ENCODE measurements at regions not wholly inside any gene's neighbourhood (a gene's known extent, or its start where the extent isn't known, plus 50 kb on each side); places are given as distances from the start of the nearest gene placed in this dataset.
"Not testable (repeated sequence)": the region's sequence is repeated elsewhere in the genome, so short reads cannot be mapped to it uniquely, and the experiment has no call there.

DNA sequence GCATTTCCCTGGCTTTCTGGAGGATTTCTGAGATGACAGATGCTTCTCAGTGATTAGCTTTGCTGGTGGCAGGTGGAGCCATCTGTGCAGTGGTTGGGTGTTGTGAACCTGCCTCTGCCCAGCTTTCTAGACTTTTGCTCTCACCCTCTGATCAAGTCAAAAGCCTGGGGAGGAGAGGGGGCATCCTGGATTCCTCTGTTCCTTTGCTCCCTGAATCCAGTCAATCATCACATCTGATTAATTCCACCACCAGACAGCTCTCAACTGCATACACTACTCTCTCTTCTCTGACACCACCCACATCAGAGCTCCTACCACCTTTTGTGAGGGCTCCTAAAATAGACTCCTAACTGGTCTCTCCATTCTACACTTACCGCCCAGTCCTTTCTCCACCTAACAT is 283.5 kb downstream of the WDR11 start:
- Mint-ChIP-seq H3K4me3 (no peak overlapping the region), H3K27me3 (ENCODE audit: low read depth) (no peaks in the 10 kb centered on the region), H3K36me3 (ENCODE audit: low read depth) (no peaks in the 10 kb centered on the region), H3K4me1 (peaks cover 18% of the 10 kb centered on the region), H3K9me3 (peaks cover 2% of the 10 kb centered on the region), H3K27ac (ENCODE audit: unreplicated experiment) (no peak overlapping the region)
- no peak for DNase-seq (ENCODE audit: low read depth, low spot score)
- TF ChIP-seq, protein P1, sequence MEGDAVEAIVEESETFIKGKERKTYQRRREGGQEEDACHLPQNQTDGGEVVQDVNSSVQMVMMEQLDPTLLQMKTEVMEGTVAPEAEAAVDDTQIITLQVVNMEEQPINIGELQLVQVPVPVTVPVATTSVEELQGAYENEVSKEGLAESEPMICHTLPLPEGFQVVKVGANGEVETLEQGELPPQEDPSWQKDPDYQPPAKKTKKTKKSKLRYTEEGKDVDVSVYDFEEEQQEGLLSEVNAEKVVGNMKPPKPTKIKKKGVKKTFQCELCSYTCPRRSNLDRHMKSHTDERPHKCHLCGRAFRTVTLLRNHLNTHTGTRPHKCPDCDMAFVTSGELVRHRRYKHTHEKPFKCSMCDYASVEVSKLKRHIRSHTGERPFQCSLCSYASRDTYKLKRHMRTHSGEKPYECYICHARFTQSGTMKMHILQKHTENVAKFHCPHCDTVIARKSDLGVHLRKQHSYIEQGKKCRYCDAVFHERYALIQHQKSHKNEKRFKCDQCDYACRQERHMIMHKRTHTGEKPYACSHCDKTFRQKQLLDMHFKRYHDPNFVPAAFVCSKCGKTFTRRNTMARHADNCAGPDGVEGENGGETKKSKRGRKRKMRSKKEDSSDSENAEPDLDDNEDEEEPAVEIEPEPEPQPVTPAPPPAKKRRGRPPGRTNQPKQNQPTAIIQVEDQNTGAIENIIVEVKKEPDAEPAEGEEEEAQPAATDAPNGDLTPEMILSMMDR (conservative IDR thresholded peaks at IDR 0.05): no peak

DNA sequence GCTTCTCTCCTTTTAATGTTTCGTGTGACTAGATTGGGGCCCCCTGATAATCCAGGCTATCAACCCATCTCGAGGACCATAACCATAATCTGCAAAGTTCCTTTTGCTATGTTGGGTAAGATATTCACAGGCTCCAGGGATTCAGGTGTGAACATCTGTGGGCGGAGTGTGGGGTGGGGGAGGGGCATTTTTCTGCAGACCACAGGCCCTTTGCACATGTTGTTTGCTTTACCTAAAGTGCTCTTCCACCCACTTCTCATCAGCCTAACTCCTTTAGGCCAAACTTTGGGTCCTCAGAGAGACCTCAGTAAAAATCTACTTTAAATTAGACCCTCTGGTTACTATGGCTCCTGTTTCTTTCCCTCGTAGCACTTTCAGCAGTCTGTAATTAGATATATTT is 284.4 kb downstream of the WDR11 start:
- H3K27ac Mint-ChIP-seq (ENCODE audit: unreplicated experiment): no peak overlapping the region
- no peaks in the 10 kb centered on the region for H3K36me3 Mint-ChIP-seq (ENCODE audit: low read depth)
- H3K4me3 Mint-ChIP-seq: no peak overlapping the region
- no peaks in the 10 kb centered on the region for H3K9me3 Mint-ChIP-seq
- H3K4me1 Mint-ChIP-seq: peaks cover 18% of the 10 kb centered on the region
- TF ChIP-seq, protein P1 (conservative IDR thresholded peaks at IDR 0.05): no peak
- no peak for DNase-seq (ENCODE audit: low read depth, low spot score)
- H3K27me3 Mint-ChIP-seq (ENCODE audit: low read depth): no peaks in the 10 kb centered on the region

DNA sequence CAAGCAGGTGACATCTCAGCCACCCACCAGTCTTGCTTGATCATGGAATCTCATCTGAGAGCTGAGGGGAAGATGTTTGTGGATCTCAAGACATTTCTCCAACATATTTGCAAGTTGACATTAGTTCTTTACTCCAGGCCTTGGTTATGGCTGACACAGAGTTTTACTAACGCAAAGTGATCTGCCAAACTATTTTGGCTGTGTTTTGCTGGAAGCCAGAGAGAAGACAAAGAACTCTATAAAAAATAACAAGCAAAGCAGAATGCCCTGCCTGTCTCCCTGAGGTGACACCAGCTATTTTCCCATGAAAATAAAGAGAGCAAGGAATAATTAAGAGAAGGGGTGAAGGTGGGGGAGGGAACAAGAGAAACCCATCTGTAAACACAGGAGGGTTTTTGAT is 286.4 kb downstream of the WDR11 start:
- H3K4me3 Mint-ChIP-seq: no peak overlapping the region
- peaks cover 12% of the 10 kb centered on the region for H3K4me1 Mint-ChIP-seq
- TF ChIP-seq, protein P1 (conservative IDR thresholded peaks at IDR 0.05): no peak
- no peaks in the 10 kb centered on the region for H3K36me3 Mint-ChIP-seq (ENCODE audit: low read depth)
- H3K27ac Mint-ChIP-seq (ENCODE audit: unreplicated experiment): no peak overlapping the region
- no peak for DNase-seq (ENCODE audit: low read depth, low spot score)
- H3K9me3 Mint-ChIP-seq: peaks cover 6% of the 10 kb centered on the region
- no peaks in the 10 kb centered on the region for H3K27me3 Mint-ChIP-seq (ENCODE audit: low read depth)

DNA sequence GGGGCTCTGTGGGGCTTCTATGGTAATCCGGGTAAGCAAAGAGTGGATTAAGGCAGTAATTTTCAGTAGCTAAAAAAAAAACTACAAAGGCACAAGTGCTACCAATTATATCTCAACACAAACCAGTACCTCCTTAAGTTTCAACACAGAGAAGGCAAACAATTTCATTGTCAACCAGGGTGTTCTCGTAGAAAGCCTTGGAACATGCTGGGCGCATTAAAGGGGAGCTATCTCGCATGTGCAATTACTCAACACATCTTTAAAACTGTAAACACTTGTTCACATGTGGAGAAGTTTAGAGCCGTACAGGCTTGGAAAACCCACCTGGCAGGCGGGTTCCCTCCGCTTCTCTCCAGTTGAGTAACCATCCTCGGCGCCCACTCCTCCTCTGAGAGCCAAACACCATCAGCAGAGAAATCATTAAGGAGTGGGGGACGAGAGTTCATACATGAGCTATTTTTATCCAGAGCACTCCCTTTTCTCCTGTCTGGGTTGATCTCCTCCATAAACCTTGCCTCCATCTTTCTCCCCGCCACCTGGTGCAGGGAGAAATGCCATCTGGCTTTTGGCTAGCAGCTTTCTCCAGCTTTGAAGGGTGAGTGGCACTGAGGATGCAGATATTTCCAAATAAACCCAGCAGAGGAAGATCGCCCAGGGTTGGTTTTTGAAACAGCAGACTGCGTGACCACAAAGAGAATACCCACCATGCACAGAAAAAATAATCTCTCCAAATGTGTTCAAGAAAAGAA is 287.1 kb downstream of the WDR11 start:
- DNase-seq (ENCODE audit: low read depth, low spot score): no peak
- Mint-ChIP-seq H3K9me3 (peaks cover 12% of the 10 kb centered on the region), H3K27me3 (ENCODE audit: low read depth) (no peaks in the 10 kb centered on the region), H3K36me3 (ENCODE audit: low read depth) (peaks cover 3% of the 10 kb centered on the region), H3K27ac (ENCODE audit: unreplicated experiment) (no peak overlapping the region), H3K4me3 (no peak overlapping the region), H3K4me1 (peaks cover 12% of the 10 kb centered on the region)
- TF ChIP-seq, protein P1 (conservative IDR thresholded peaks at IDR 0.05): no peak

DNA sequence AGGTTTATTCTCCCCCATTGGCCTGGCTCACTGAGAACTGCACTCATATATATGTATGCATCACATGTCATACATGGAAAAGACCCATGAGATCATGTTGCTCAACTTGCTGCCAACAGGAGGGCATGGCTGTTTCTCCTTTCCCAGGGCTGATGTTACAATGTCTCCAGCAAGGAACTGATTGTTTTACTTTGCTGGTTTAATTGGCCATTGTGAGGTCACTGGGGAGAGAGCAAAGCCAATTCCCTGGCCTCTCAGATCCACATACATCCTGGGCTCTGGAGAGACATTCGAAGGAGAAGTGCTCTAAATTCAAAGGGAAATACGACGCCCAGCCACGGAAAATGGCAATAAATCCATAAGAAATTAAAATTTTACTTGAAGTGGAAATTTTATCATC is 287.8 kb downstream of the WDR11 start:
- H3K27ac Mint-ChIP-seq (ENCODE audit: unreplicated experiment): no peak overlapping the region
- H3K36me3 Mint-ChIP-seq (ENCODE audit: low read depth): peaks cover 3% of the 10 kb centered on the region
- H3K9me3 Mint-ChIP-seq: peaks cover 12% of the 10 kb centered on the region

DNA sequence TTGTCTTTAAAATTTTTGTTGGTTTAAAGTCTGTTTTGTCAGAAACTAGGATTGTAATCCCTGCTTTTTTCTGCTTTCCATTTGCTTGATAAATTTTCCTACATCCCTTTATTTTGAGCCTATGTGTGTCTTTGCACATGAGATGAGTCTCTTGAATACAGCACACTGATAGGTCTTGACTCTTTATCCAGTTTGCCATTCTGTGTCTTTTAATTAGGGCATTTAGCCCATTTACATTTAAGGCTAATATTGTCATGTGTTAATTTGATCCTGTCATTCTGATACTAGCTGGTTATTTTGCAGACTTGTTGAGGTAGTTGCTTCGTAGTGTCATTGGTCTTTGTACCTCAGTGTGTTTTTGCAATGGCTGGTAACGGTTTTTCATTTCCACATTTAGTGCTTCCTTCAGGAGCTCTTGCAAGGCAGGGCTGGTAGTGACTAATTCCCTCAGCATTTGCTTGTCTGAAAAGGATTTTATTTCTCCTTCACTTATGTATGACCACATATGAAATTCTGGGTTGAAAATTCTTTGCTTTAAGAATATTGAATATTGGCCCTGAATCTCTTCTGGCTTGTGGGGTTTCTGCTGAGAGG is 294.7 kb downstream of the WDR11 start:
- DNase-seq (ENCODE audit: low read depth, low spot score); H3K27ac Mint-ChIP-seq (ENCODE audit: unreplicated experiment); H3K27me3 Mint-ChIP-seq (ENCODE audit: low read depth); H3K4me3 Mint-ChIP-seq; H3K4me1 Mint-ChIP-seq: not testable (repeated sequence)
- H3K9me3 Mint-ChIP-seq: peaks cover 23% of the 10 kb centered on the region
- H3K36me3 Mint-ChIP-seq (ENCODE audit: low read depth): peaks cover 18% of the 10 kb centered on the region

More for the DNA sequence above, 287.8 kb downstream of the WDR11 start:
- no peaks in the 10 kb centered on the region for H3K27me3 Mint-ChIP-seq (ENCODE audit: low read depth)
- peaks cover 12% of the 10 kb centered on the region for H3K4me1 Mint-ChIP-seq
- TF ChIP-seq, protein P1 (conservative IDR thresholded peaks at IDR 0.05): no peak
- H3K4me3 Mint-ChIP-seq: no peak overlapping the region
- no peak for DNase-seq (ENCODE audit: low read depth, low spot score)
